ENCODE measurements at regions not wholly inside any gene's neighbourhood (a gene's known extent, or its start where the extent isn't known, plus 50 kb on each side); places are given as distances from the start of the nearest gene placed in this dataset.

DNA sequence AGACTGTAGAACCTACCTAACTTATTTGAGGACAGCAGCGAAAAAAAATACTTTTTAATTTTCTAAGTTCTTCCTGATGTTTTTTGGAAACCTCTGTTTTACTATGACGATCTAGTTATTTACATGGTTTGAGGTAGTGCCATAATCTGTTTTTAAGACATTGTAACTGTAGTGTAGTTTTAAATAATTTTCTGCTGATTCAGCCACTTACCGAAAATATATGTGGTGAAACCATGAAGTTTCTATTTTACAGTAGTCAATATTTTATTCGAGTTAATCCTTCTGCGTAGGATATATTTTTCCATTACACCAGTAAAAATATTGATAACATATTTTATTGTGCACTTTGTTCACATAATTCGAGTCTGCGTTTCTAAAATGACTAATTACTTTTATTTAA, 121.7 kb upstream of the RRP15 start:
- TF ChIP-seq CTCF (IDR thresholded peaks at IDR 0.05) (no peak), POLR2AphosphoS5 (IDR thresholded peaks at IDR 0.05) (no peak), POLR2A (IDR thresholded peaks at IDR 0.05) (no peak)

All from upper lobe of left lung (tissue), 4 donors.